ENCODE measurements at regions not wholly inside any gene's neighbourhood (a gene's known extent, or its start where the extent isn't known, plus 50 kb on each side); places are given as distances from the start of the nearest gene placed in this dataset.

GRCh38 chr22:48045369-48045768 lies 1282.9 kb downstream of the TBC1D22A start:
- Histone ChIP-seq H3K36me3 (ENCODE audit: control insufficient read depth, insufficient read depth, low read length) (no peaks in the 10 kb centered on the region), H3K4me3 (ENCODE audit: low read depth, low read length) (no peak overlapping the region), H3K27me3 (ENCODE audit: control insufficient read depth, insufficient read depth, low read length) (no peaks in the 10 kb centered on the region)
- DNase-seq (ENCODE audit: low read depth) (no peak), FAIRE-seq (no peak)
- no peak for TF ChIP-seq CTCF (IDR thresholded peaks at IDR 0.05; ENCODE audit: insufficient read depth, low read length, severe bottlenecking)

GRCh38 chr22:48044487-48045060 lies 1282.1 kb downstream of the TBC1D22A start:
- FAIRE-seq (no peak), DNase-seq (ENCODE audit: low read depth) (no peak)
- H3K4me3 ChIP-seq (ENCODE audit: low read depth, low read length) = no peak overlapping the region
- TF ChIP-seq CTCF (IDR thresholded peaks at IDR 0.05; ENCODE audit: insufficient read depth, low read length, severe bottlenecking) = no peak
- no peaks in the 10 kb centered on the region for H3K36me3 ChIP-seq (ENCODE audit: control insufficient read depth, insufficient read depth, low read length)
- no peaks in the 10 kb centered on the region for H3K27me3 ChIP-seq (ENCODE audit: control insufficient read depth, insufficient read depth, low read length)

DNA sequence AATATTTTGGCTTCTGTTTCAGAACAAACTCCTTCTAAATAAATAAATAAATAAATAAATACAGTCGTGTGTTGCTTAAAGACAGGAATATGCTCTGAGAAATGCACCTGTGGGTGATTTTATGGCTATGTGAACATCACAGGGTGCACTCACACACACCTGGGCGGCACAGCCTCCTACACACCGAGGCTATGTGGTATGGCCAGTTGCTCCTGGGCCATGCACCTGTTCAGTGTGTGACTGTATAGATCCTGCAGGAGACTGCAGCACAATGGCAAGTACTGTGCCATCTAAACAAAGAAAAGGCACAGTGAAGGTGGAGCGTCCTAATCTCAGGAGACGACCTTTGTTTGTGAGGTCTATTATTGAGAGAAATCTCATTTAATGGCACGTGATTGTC lies 1281.1 kb downstream of the TBC1D22A start:
- Histone ChIP-seq H3K27me3 (ENCODE audit: control insufficient read depth, insufficient read depth, low read length) (no peaks in the 10 kb centered on the region), H3K4me3 (ENCODE audit: low read depth, low read length) (no peak overlapping the region), H3K36me3 (ENCODE audit: control insufficient read depth, insufficient read depth, low read length) (no peaks in the 10 kb centered on the region)
- DNase-seq (ENCODE audit: low read depth) (no peak), FAIRE-seq (no peak)
- no peak for TF ChIP-seq CTCF (IDR thresholded peaks at IDR 0.05; ENCODE audit: insufficient read depth, low read length, severe bottlenecking)

DNA sequence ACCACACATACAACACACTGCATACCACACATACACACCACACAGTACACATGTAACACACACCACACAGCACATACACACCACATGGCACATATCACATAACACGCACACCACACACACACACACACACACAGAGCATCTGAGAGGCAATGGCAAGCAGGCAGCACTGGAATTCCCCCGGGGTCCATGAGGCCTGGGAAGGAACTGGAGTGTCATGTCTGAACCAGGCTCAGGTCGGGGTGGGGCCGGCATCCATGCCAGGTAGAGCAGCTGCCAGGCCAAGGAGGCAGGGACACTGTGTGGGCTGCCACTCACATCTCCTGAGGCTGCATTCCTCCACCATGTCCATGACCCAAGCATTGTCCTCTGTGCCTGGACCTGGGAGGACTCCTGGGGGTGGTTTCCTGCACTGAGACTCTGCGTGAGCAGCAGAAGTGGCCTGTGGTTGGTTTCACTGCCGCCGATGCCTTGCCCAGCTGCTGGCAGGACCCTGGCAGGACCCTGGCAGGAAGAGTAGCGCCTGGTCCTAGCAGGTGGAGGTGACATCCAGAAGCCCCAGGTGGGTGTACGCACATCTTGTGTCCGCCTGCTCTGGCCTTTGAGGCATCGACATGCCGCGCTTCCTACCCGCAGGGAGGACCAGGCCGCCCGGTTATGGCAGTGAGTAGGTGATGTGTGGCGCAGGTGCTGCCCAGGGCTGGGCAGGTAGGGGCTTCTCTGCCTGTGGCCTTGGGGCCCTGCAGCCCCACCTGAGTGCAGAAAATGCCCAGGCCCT lies 1280.4 kb downstream of the TBC1D22A start:
- H3K4me3 ChIP-seq (ENCODE audit: low read depth, low read length) = no peak overlapping the region
- no peaks in the 10 kb centered on the region for H3K27me3 ChIP-seq (ENCODE audit: control insufficient read depth, insufficient read depth, low read length)
- no peak for DNase-seq (ENCODE audit: low read depth)
- FAIRE-seq = no peak
- no peak for TF ChIP-seq CTCF (IDR thresholded peaks at IDR 0.05; ENCODE audit: insufficient read depth, low read length, severe bottlenecking)
- no peaks in the 10 kb centered on the region for H3K36me3 ChIP-seq (ENCODE audit: control insufficient read depth, insufficient read depth, low read length)

DNA sequence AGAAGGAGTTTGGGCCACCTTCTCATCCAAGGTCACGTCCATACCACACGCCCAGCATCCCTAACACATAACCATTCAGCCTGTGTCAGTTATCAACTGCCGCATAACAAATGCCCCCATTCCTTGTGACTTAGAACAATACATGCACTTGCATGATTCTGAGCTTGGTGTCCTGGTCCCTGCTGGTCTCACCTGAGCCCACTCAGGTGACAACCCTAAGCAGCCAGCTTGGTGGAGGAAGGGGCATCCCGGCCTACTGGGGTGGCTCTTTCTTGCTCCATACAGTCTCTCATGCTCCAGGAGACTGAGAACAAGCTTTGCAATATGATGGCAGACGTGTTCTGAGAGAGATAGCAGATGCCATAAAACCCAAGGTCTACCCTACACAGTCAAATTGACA lies 1276.9 kb downstream of the TBC1D22A start:
- no peaks in the 10 kb centered on the region for H3K36me3 ChIP-seq (ENCODE audit: control insufficient read depth, insufficient read depth, low read length)
- FAIRE-seq = no peak
- H3K27me3 ChIP-seq (ENCODE audit: control insufficient read depth, insufficient read depth, low read length) = no peaks in the 10 kb centered on the region
- no peak overlapping the region for H3K4me3 ChIP-seq (ENCODE audit: low read depth, low read length)
- no peak for TF ChIP-seq CTCF (IDR thresholded peaks at IDR 0.05; ENCODE audit: insufficient read depth, low read length, severe bottlenecking)
- no peak for DNase-seq (ENCODE audit: low read depth)

Measured in bronchial epithelial cell (primary cell).